Hepatocyte (in vitro differentiated cells): ENCODE measurements at regions not wholly inside any gene's neighbourhood (a gene's known extent, or its start where the extent isn't known, plus 50 kb on each side); places are given as distances from the start of the nearest gene placed in this dataset.

Experiments used
- EZH2 ChIP-seq: fragments of 200-600 bp; sonication (generic); IDR thresholded peaks from 2 replicates; pipeline ENCODE4 v1.6.1; 2016; ENCODE audit warnings: antibody characterized with exemption, mild to moderate bottlenecking, borderline replicate concordance
- EZH2phosphoT487 ChIP-seq: fragments of 200-600 bp; sonication (generic); IDR thresholded peaks from one replicate; pipeline ENCODE4 v1.6.1; 2018; ENCODE audit warnings: antibody characterized with exemption, mild to moderate bottlenecking, low read depth, moderate library complexity; ENCODE audit not compliant: unreplicated experiment, severe bottlenecking
- TF ChIP-seq, protein P1 (sequence below): fragments of 200-600 bp; sonication (generic); IDR thresholded peaks from 2 replicates; pipeline ENCODE4 v1.5.1; 2016; ENCODE audit warnings: antibody characterized with exemption, mild to moderate bottlenecking; ENCODE audit not compliant: poor library complexity

DNA sequence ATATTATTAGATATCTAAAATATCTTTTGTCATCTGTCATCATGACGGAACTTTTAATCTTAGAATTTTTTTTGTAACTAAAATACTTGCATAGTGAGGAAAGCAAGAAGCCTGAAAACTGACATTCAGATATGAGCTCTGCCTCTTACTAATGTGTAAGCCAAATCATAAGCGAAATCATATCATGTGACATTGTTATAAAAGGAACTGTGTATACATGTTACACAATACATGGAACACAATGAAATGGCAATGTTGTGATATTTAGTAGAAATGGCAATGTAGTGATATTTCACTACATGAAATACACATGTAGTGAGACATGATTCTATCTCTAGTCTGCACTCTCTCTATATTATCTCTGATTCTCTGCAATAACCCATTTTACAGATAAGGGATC is 1016.4 kb upstream of the PIK3C3 start:
- no peak for TF ChIP-seq EZH2phosphoT487
- TF ChIP-seq, protein P1, sequence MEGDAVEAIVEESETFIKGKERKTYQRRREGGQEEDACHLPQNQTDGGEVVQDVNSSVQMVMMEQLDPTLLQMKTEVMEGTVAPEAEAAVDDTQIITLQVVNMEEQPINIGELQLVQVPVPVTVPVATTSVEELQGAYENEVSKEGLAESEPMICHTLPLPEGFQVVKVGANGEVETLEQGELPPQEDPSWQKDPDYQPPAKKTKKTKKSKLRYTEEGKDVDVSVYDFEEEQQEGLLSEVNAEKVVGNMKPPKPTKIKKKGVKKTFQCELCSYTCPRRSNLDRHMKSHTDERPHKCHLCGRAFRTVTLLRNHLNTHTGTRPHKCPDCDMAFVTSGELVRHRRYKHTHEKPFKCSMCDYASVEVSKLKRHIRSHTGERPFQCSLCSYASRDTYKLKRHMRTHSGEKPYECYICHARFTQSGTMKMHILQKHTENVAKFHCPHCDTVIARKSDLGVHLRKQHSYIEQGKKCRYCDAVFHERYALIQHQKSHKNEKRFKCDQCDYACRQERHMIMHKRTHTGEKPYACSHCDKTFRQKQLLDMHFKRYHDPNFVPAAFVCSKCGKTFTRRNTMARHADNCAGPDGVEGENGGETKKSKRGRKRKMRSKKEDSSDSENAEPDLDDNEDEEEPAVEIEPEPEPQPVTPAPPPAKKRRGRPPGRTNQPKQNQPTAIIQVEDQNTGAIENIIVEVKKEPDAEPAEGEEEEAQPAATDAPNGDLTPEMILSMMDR, result no peak
- TF ChIP-seq EZH2, result no peak
